IMR-90 (cell line): ENCODE measurements at regions not wholly inside any gene's neighbourhood (a gene's known extent, or its start where the extent isn't known, plus 50 kb on each side); places are given as distances from the start of the nearest gene placed in this dataset.

Experiments
- ATAC-seq: fragments of 200-7000 bp; cut with Tn5 transposase; 2 replicates; pipeline ENCODE4 v1.9.1; 2020; ENCODE audit warnings: low read depth, mild to moderate bottlenecking, moderate library complexity
- BruUV-seq: library from RNA; stranded (reverse); fragments of 400-500 nt; replicated peaks from 2 replicates; lab custom pipeline; 2021; lab: Mats Ljungman, UMichigan
- CTCF ChIA-PET: fragments of 300-600 bp; formaldehyde crosslinking; extraction: SDS; loops from one replicate; lab custom pipeline; 2021; ENCODE audit warnings: antibody characterized with exemption; lab: Yijun Ruan, JAX
- POLR2A ChIA-PET: fragments of 300-600 bp; sonication (Branson Sonifier 250); formaldehyde crosslinking; loops from one replicate; lab custom pipeline; 2022; ENCODE audit warnings: antibody characterized with exemption; ENCODE audit not compliant: unreplicated experiment; lab: Charles Lee
- DNase-seq: peaks from one replicate; pipeline ENCODE4 v3.0.0; 2013
- H2AFZ ChIP-seq: replicated peaks from 2 replicates; pipeline ENCODE3; 2013; ENCODE audit warnings: low read length, mild to moderate bottlenecking; ENCODE audit not compliant: poor library complexity
- H2AK5ac ChIP-seq: 2 replicates; pipeline ENCODE4 v1.6.1; 2013; ENCODE audit warnings: low read depth, low read length, inconsistent platforms
- H2AK9ac ChIP-seq: replicated peaks from 2 replicates; pipeline ENCODE3; 2013; ENCODE audit warnings: mild to moderate bottlenecking, low read depth, low read length, moderate library complexity; ENCODE audit not compliant: poor library complexity
- H2BK120ac ChIP-seq: 2 replicates; pipeline ENCODE4 v1.6.1; 2013; ENCODE audit warnings: low read depth, low read length, inconsistent platforms
- H2BK15ac ChIP-seq: 3 replicates; pipeline ENCODE4 v1.6.1; 2013; ENCODE audit warnings: low read depth, low read length, inconsistent platforms
- H2BK20ac ChIP-seq: 2 replicates; pipeline ENCODE4 v1.6.1; 2013; ENCODE audit warnings: low read depth, mild to moderate bottlenecking, inconsistent platforms, low read length, moderate library complexity
- H2BK5ac ChIP-seq: 2 replicates; pipeline ENCODE4 v1.6.1; 2013; ENCODE audit warnings: mild to moderate bottlenecking, low read depth, low read length, inconsistent platforms; ENCODE audit not compliant: poor library complexity, severe bottlenecking
- H3K14ac ChIP-seq: replicated peaks from 2 replicates; pipeline ENCODE4 v1.6.1; 2013; ENCODE audit warnings: low read depth, low read length, inconsistent platforms
- H3K18ac ChIP-seq: 2 replicates; pipeline ENCODE4 v1.6.1; 2013; ENCODE audit warnings: low read depth, low read length, control low read depth
- H3K23ac ChIP-seq: 2 replicates; pipeline ENCODE4 v1.6.1; 2013; ENCODE audit warnings: low read depth, low read length, inconsistent platforms
- H3K27ac ChIP-seq: 2 replicates; pipeline ENCODE4 v1.5.1; 2013; ENCODE audit warnings: mild to moderate bottlenecking, control low read depth, low read length; ENCODE audit not compliant: insufficient read depth
- H3K27me3 ChIP-seq: 2 replicates; pipeline ENCODE4 v1.6.1; 2013; ENCODE audit warnings: low read length; ENCODE audit not compliant: control insufficient read depth, insufficient read depth
- H3K36me3 ChIP-seq: 2 replicates; pipeline ENCODE4 v1.6.1; 2013; ENCODE audit warnings: low read length, mixed read lengths; ENCODE audit not compliant: control insufficient read depth, insufficient read depth
- H3K4ac ChIP-seq: 2 replicates; pipeline ENCODE4 v1.6.1; 2013; ENCODE audit warnings: low read depth, low read length, inconsistent platforms
- H3K4me1 ChIP-seq: 2 replicates; pipeline ENCODE4 v1.6.1; 2013; ENCODE audit warnings: low read length, mixed read lengths; ENCODE audit not compliant: control insufficient read depth, insufficient read depth
- H3K4me2 ChIP-seq: 2 replicates; pipeline ENCODE4 v1.6.1; 2013; ENCODE audit warnings: low read depth, mild to moderate bottlenecking, control low read depth, low read length, moderate library complexity
- H3K4me3 ChIP-seq: 2 replicates; pipeline ENCODE4 v1.5.1; 2013; ENCODE audit warnings: low read depth, mild to moderate bottlenecking, control low read depth, low read length, moderate library complexity; ENCODE audit not compliant: insufficient read depth
- H3K56ac ChIP-seq: 2 replicates; pipeline ENCODE4 v1.6.1; 2013; ENCODE audit warnings: low read length, inconsistent platforms; ENCODE audit not compliant: insufficient read depth; ENCODE audit errors: extremely low read depth
- H3K79me1 ChIP-seq, 2 experiments: 2 replicates each; pipeline ENCODE4 v1.6.1; 2013; ENCODE audit warnings: low read length in 2 of 2, inconsistent platforms in 1 of 2, low read depth in 1 of 2
- H3K9ac ChIP-seq: 2 replicates; pipeline ENCODE4 v1.6.1; 2013; ENCODE audit warnings: low read depth, low read length, control low read depth
- H3K9me1 ChIP-seq: 2 replicates; pipeline ENCODE4 v1.6.1; 2013; ENCODE audit warnings: low read length, inconsistent platforms; ENCODE audit not compliant: insufficient read depth
- H3K9me3 ChIP-seq: 2 replicates; pipeline ENCODE4 v1.6.1; 2013; ENCODE audit warnings: low read length; ENCODE audit not compliant: control insufficient read depth, insufficient read depth
- H4K20me1 ChIP-seq: 2 replicates; pipeline ENCODE4 v1.6.1; 2013; ENCODE audit warnings: low read length, inconsistent platforms; ENCODE audit not compliant: insufficient read depth
- H4K5ac ChIP-seq: 2 replicates; pipeline ENCODE4 v1.6.1; 2013; ENCODE audit warnings: mild to moderate bottlenecking, low read depth, low read length, control low read depth
- H4K8ac ChIP-seq, 2 experiments: 2 replicates each; pipeline ENCODE4 v1.6.1; 2013; ENCODE audit warnings: low read depth in 2 of 2, low read length in 2 of 2, control low read depth in 1 of 2, inconsistent platforms in 1 of 2
- H4K91ac ChIP-seq: 2 replicates; pipeline ENCODE4 v1.6.1; 2013; ENCODE audit warnings: low read depth, low read length, inconsistent platforms; ENCODE audit not compliant: insufficient read depth
- CTCF ChIP-seq: conservative IDR thresholded peaks from 2 replicates; pipeline ENCODE4 v1.5.1; 2012; ENCODE audit warnings: mild to moderate bottlenecking, low read depth, low read length, improper control_type of control experiment
- MAZ ChIP-seq: IDR thresholded peaks from 2 replicates; pipeline ENCODE4 v1.6.1; 2012; ENCODE audit warnings: low read depth, mild to moderate bottlenecking, low read length, improper control_type of control experiment, moderate library complexity, borderline replicate concordance
- MXI1 ChIP-seq: IDR thresholded peaks from 2 replicates; pipeline ENCODE4 v1.6.1; 2012; ENCODE audit warnings: low read depth, mild to moderate bottlenecking, low read length, moderate library complexity, borderline replicate concordance
- NFE2L2 ChIP-seq: fragments of 150-350 bp; IDR thresholded peaks from 2 replicates; pipeline ENCODE4 v1.6.1; 2016; ENCODE audit warnings: low read depth, mild to moderate bottlenecking, low read length
- POLR2A ChIP-seq: IDR thresholded peaks from 2 replicates; pipeline ENCODE4 v1.6.1; 2012; ENCODE audit warnings: mild to moderate bottlenecking, low read depth, low read length
- RAD21 ChIP-seq: IDR thresholded peaks from 2 replicates; pipeline ENCODE4 v1.6.1; 2012; ENCODE audit warnings: low read length, improper control_type of control experiment
- RFX5 ChIP-seq: IDR thresholded peaks from 2 replicates; pipeline ENCODE4 v1.8.0; 2012; ENCODE audit warnings: low read depth, mild to moderate bottlenecking, low read length, moderate library complexity
- SMC3 ChIP-seq: fragments of 150-350 bp; IDR thresholded peaks from 2 replicates; pipeline ENCODE4 v1.6.1; 2016; ENCODE audit warnings: low read depth, mild to moderate bottlenecking, antibody characterized with exemption, low read length, moderate library complexity
- WGBS, 2 experiments: methylation state at CpG; one replicate each; pipeline versions ENCODE4 v1.1.5 to v1.1.7; 2013; ENCODE audit warnings: missing lambda C conversion rate in 2 of 2; ENCODE audit not compliant: insufficient read length in 1 of 2; ENCODE audit errors: extremely low coverage in 2 of 2; 5-methylcytosine and 5-hydroxymethylcytosine counted together
- dilution Hi-C: fragments of 300-500 bp; cut with HindIII; formaldehyde crosslinking; loops from one replicate; pipeline ENCODE4 v1.14.3; 2018; ENCODE audit warnings: low sequenced_read_pairs; ENCODE audit not compliant: unreplicated experiment
- in situ Hi-C: fragments of 300-500 bp; cut with MboI; formaldehyde crosslinking; loops from 3 replicates; pipeline ENCODE4 v1.14.3; 2019; ENCODE audit warnings: low sequenced_read_pairs, inconsistent platforms, mixed read lengths
- intact Hi-C: fragments of 100-400 bp; cut with micrococcal nuclease; formaldehyde crosslinking; loops from 2 replicates; pipeline ENCODE4 v1.10.0; 2022

- Histone ChIP-seq H3K23ac (no peak overlapping the region), H2BK20ac (no peak overlapping the region), H3K9ac (no peak overlapping the region), H3K36me3 (no peaks in the 10 kb centered on the region), H3K18ac (no peak overlapping the region), H3K9me1 (no peaks in the 10 kb centered on the region), H3K4me2 (no peak overlapping the region), H2AK5ac (no peak overlapping the region), H2BK120ac (no peak overlapping the region), H3K27me3 (no peaks in the 10 kb centered on the region), H3K56ac (no peak overlapping the region), H2BK15ac (no peak overlapping the region), H3K27ac (no peak overlapping the region), H3K14ac (no peak overlapping the region), H4K20me1 (no peaks in the 10 kb centered on the region), H4K5ac (no peak overlapping the region), H4K91ac (no peak overlapping the region), H3K4me1 (no peaks in the 10 kb centered on the region), H2AFZ (no peak overlapping the region), H2BK5ac (no peak overlapping the region), H4K8ac (no peak overlapping the region), H3K79me1 (no peaks in the 10 kb centered on the region), H3K9me3 (no peaks in the 10 kb centered on the region), H2AK9ac (no peak overlapping the region), H3K4me3 (no peak overlapping the region), H3K4ac (no peak overlapping the region)
- POLR2A ChIA-PET: no interaction called here
- TF ChIP-seq MXI1 (no peak), RFX5 (no peak), POLR2A (no peak), CTCF (no peak), RAD21 (no peak), SMC3 (no peak), MAZ (no peak), NFE2L2 (no peak)
- dilution Hi-C loops: no loop called here
- WGBS, 2 experiments: no CpG with 5 or more reads among the region's 2 CpGs
- in situ Hi-C loops: no loop called here
- BruUV-seq: no TSS peak
- intact Hi-C loops: no loop called here
- DNase-seq (no peak), ATAC-seq (no peak)
- CTCF ChIA-PET: no interaction called here
Observed at GRCh38 chr6:122116835-122117627, 282.4 kb upstream of the HSF2 start.
